SK-N-SH treated with all-trans-retinoic acid at 6 μM for 48 hours (cell line): ENCODE measurements at regions not wholly inside any gene's neighbourhood (a gene's known extent, or its start where the extent isn't known, plus 50 kb on each side); places are given as distances from the start of the nearest gene placed in this dataset.

Source experiments
- ARNTL ChIP-seq: fragments of 450-650 bp; formaldehyde crosslinking; IDR thresholded peaks from 2 replicates; pipeline ENCODE4 v1.5.0; 2020; ENCODE audit warnings: low read depth, mild to moderate bottlenecking, moderate library complexity, borderline replicate concordance
- BACH2 ChIP-seq: fragments of 250-450 bp; sonication (Bioruptor Pico); IDR thresholded peaks from 2 replicates; pipeline ENCODE4 v1.9.0; 2021; ENCODE audit warnings: mild to moderate bottlenecking, borderline replicate concordance
- ESRRG ChIP-seq: fragments of 250-450 bp; sonication (Bioruptor Pico); IDR thresholded peaks from 2 replicates; pipeline ENCODE4 v1.6.1; 2021; ENCODE audit warnings: mild to moderate bottlenecking
- PPARA ChIP-seq: fragments of 250-450 bp; sonication (Bioruptor Pico); IDR thresholded peaks from 2 replicates; pipeline ENCODE4 v1.5.0; 2020; ENCODE audit warnings: mild to moderate bottlenecking, borderline replicate concordance
- ZFP30 ChIP-seq: fragments of 450-650 bp; formaldehyde crosslinking; IDR thresholded peaks from 2 replicates; pipeline ENCODE4 v1.5.0; 2022; ENCODE audit warnings: mild to moderate bottlenecking, moderate library complexity
- ZNF565 ChIP-seq: fragments of 450-650 bp; formaldehyde crosslinking; conservative IDR thresholded peaks from 2 replicates; pipeline ENCODE4 v1.5.0; 2020; ENCODE audit warnings: low read depth, mild to moderate bottlenecking, moderate library complexity
- ZNF70 ChIP-seq: fragments of 450-650 bp; formaldehyde crosslinking; IDR thresholded peaks from 2 replicates; pipeline ENCODE4 v1.5.0; 2020; ENCODE audit warnings: mild to moderate bottlenecking, moderate library complexity
- TF ChIP-seq, protein P1 (sequence below): fragments of 250-450 bp; sonication (Bioruptor Pico); IDR thresholded peaks from 2 replicates; pipeline ENCODE4 v1.8.0; 2020; ENCODE audit warnings: mild to moderate bottlenecking, moderate library complexity, borderline replicate concordance

DNA sequence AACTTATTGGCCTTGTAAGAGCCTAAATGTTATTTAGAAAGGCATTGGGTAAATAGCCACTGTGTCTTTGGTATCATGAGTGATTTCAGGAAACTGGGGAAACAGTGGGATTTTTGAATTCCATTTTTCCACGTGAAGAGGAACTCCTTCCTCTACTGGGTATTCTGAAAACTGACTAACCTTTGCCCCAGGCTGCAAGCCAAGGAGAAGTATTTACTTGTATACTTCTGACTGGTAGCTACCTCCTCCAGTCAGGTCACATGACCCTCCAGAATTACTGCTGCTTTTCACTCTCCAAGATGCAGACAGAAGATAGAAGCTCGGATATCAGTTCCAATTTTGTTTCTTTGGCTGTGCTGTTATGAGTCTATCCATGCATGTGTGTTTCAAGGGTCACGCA, 50.9 kb upstream of the MAP3K13 start:
- TF ChIP-seq ZFP30 (CRISPR knock-in tag) (no peak), PPARA (CRISPR knock-in tag) (no peak), ZNF565 (no peak), BACH2 (no peak), ESRRG (no peak), ZNF70 (CRISPR knock-in tag) (no peak), ARNTL (no peak)
- TF ChIP-seq, protein P1, sequence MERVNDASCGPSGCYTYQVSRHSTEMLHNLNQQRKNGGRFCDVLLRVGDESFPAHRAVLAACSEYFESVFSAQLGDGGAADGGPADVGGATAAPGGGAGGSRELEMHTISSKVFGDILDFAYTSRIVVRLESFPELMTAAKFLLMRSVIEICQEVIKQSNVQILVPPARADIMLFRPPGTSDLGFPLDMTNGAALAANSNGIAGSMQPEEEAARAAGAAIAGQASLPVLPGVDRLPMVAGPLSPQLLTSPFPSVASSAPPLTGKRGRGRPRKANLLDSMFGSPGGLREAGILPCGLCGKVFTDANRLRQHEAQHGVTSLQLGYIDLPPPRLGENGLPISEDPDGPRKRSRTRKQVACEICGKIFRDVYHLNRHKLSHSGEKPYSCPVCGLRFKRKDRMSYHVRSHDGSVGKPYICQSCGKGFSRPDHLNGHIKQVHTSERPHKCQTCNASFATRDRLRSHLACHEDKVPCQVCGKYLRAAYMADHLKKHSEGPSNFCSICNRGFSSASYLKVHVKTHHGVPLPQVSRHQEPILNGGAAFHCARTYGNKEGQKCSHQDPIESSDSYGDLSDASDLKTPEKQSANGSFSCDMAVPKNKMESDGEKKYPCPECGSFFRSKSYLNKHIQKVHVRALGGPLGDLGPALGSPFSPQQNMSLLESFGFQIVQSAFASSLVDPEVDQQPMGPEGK (CRISPR knock-in tag), result no peak
